H9 (cell line): ENCODE measurements at regions not wholly inside any gene's neighbourhood (a gene's known extent, or its start where the extent isn't known, plus 50 kb on each side); places are given as distances from the start of the nearest gene placed in this dataset.

Source experiments
- DNase-seq: peaks from one replicate; pipeline ENCODE4 v3.0.0-alpha.2; 2017
- H2AFZ ChIP-seq: one replicate; pipeline ENCODE4 v1.6.1; 2013; ENCODE audit warnings: mild to moderate bottlenecking, low read length, control low read depth, moderate library complexity
- H2AK5ac ChIP-seq: 2 replicates; pipeline ENCODE4 v1.6.1; 2013; ENCODE audit warnings: low read length, control low read depth, mixed read lengths; ENCODE audit not compliant: insufficient read length
- H2BK120ac ChIP-seq: one replicate; pipeline ENCODE4 v1.6.1; 2013; ENCODE audit warnings: low read depth, mild to moderate bottlenecking, low read length, control low read depth, inconsistent platforms; ENCODE audit not compliant: poor library complexity, severe bottlenecking
- H2BK12ac ChIP-seq: 2 replicates; pipeline ENCODE4 v1.6.1; 2013; ENCODE audit warnings: low read length, control low read depth, mixed read lengths, low read depth; ENCODE audit not compliant: insufficient read length
- H2BK15ac ChIP-seq: 2 replicates; pipeline ENCODE4 v1.6.1; 2013; ENCODE audit warnings: low read depth, low read length, control low read depth
- H2BK20ac ChIP-seq: one replicate; pipeline ENCODE4 v1.6.1; 2013; ENCODE audit warnings: low read depth, mild to moderate bottlenecking, low read length, control low read depth, inconsistent platforms; ENCODE audit not compliant: poor library complexity, severe bottlenecking
- H2BK5ac ChIP-seq: 2 replicates; pipeline ENCODE4 v1.6.1; 2013; ENCODE audit warnings: low read length, control low read depth, mixed read lengths; ENCODE audit not compliant: insufficient read length
- H3K14ac ChIP-seq: 2 replicates; pipeline ENCODE4 v1.6.1; 2013; ENCODE audit warnings: low read length, control low read depth; ENCODE audit not compliant: insufficient read depth
- H3K18ac ChIP-seq: 2 replicates; pipeline ENCODE4 v1.6.1; 2013; ENCODE audit warnings: low read depth, mild to moderate bottlenecking, mixed read lengths, low read length, control low read depth; ENCODE audit not compliant: insufficient read length
- H3K23ac ChIP-seq: 2 replicates; pipeline ENCODE4 v1.6.1; 2013; ENCODE audit warnings: low read length, control low read depth, mixed read lengths, low read depth; ENCODE audit not compliant: insufficient read length
- H3K23me2 ChIP-seq: 2 replicates; pipeline ENCODE4 v1.6.1; 2013; ENCODE audit warnings: low read depth, mild to moderate bottlenecking, mixed read lengths, low read length, control low read depth; ENCODE audit not compliant: insufficient read length, poor library complexity, severe bottlenecking
- H3K27ac ChIP-seq: 2 replicates; pipeline ENCODE4 v1.5.1; 2013; ENCODE audit warnings: low read length, control low read depth, mixed read lengths, low read depth; ENCODE audit not compliant: insufficient read length
- H3K27me3 ChIP-seq: 2 replicates; pipeline ENCODE4 v1.6.1; 2013; ENCODE audit warnings: low read length, control low read depth, inconsistent platforms; ENCODE audit not compliant: insufficient read depth
- H3K4ac ChIP-seq: 2 replicates; pipeline ENCODE4 v1.6.1; 2013; ENCODE audit warnings: low read depth, mild to moderate bottlenecking, control low read depth, inconsistent platforms, low read length, moderate library complexity
- H3K4me1 ChIP-seq: 2 replicates; pipeline ENCODE4 v1.6.1; 2013; ENCODE audit warnings: low read length, control low read depth, inconsistent platforms; ENCODE audit not compliant: insufficient read depth
- H3K4me2 ChIP-seq: 2 replicates; pipeline ENCODE4 v1.6.1; 2013; ENCODE audit warnings: low read length, control low read depth, mixed read lengths; ENCODE audit not compliant: insufficient read length, insufficient read depth
- H3K56ac ChIP-seq: 2 replicates; pipeline ENCODE4 v1.6.1; 2013; ENCODE audit warnings: low read depth, mild to moderate bottlenecking, mixed read lengths, low read length, control low read depth; ENCODE audit not compliant: insufficient read length
- H3K79me1 ChIP-seq: 2 replicates; pipeline ENCODE4 v1.6.1; 2013; ENCODE audit warnings: low read depth, mild to moderate bottlenecking, moderate library complexity, low read length, control low read depth, inconsistent platforms; ENCODE audit not compliant: insufficient read depth, poor library complexity, severe bottlenecking
- H3K79me2 ChIP-seq: 2 replicates; pipeline ENCODE4 v1.6.1; 2013; ENCODE audit warnings: low read length, control low read depth, inconsistent platforms; ENCODE audit not compliant: insufficient read depth
- H3K9ac ChIP-seq: 2 replicates; pipeline ENCODE4 v1.6.1; 2013; ENCODE audit warnings: low read length, control low read depth, mixed read lengths; ENCODE audit not compliant: insufficient read length; ENCODE audit errors: extremely low read depth
- H3K9me3 ChIP-seq: one replicate; pipeline ENCODE4 v1.6.1; 2013; ENCODE audit warnings: low read depth, low read length, inconsistent platforms; ENCODE audit not compliant: control insufficient read depth
- H3T11ph ChIP-seq: one replicate; pipeline ENCODE4 v1.6.1; 2013; ENCODE audit warnings: mild to moderate bottlenecking, low read length, control low read depth, inconsistent platforms
- H4K20me1 ChIP-seq: one replicate; pipeline ENCODE4 v1.6.1; 2013; ENCODE audit not compliant: control insufficient read depth, insufficient read length, insufficient read depth
- H4K5ac ChIP-seq: 2 replicates; pipeline ENCODE4 v1.6.1; 2013; ENCODE audit warnings: low read depth, mild to moderate bottlenecking, mixed read lengths, low read length, control low read depth; ENCODE audit not compliant: insufficient read length
- H4K8ac ChIP-seq: replicated peaks from 2 replicates; pipeline ENCODE4 v1.6.1; 2013; ENCODE audit warnings: low read length, control low read depth, mixed read lengths, low read depth; ENCODE audit not compliant: insufficient read length
- H4K91ac ChIP-seq: 2 replicates; pipeline ENCODE4 v1.6.1; 2013; ENCODE audit warnings: low read depth, mild to moderate bottlenecking, moderate library complexity, mixed read lengths, low read length, control low read depth; ENCODE audit not compliant: insufficient read length
- H3K27ac Mint-ChIP-seq, 3 experiments: 2 replicates in 2 of 3; 3 replicates in 1 of 3; pipeline ENCODE4 v1.8.0; 2020 to 2021; ENCODE audit warnings: mixed read lengths in 3 of 3, mild to moderate bottlenecking in 1 of 3, moderate library complexity in 1 of 3
- H3K27me3 Mint-ChIP-seq: 2 replicates; pipeline ENCODE4 v1.8.0; 2021; ENCODE audit warnings: low read depth, mild to moderate bottlenecking, moderate library complexity, mixed read lengths
- H3K36me3 Mint-ChIP-seq, 3 experiments: 2 replicates in 2 of 3; 3 replicates in 1 of 3; pipeline ENCODE4 v1.8.0; 2020 to 2021; ENCODE audit warnings: low read depth in 3 of 3, mixed read lengths in 3 of 3; ENCODE audit not compliant: insufficient read depth in 1 of 3
- H3K4me1 Mint-ChIP-seq, 2 experiments: 2 replicates each; pipeline ENCODE4 v1.8.0; 2020; ENCODE audit warnings: mixed read lengths in 2 of 2
- H3K4me3 Mint-ChIP-seq, 2 experiments: 2 replicates in 1 of 2; 3 replicates in 1 of 2; pipeline ENCODE4 v1.8.0; 2020 to 2021; ENCODE audit warnings: mild to moderate bottlenecking in 2 of 2, mixed read lengths in 2 of 2, moderate library complexity in 1 of 2
- H3K9me3 Mint-ChIP-seq, 2 experiments: 2 replicates in 1 of 2; 3 replicates in 1 of 2; pipeline ENCODE4 v1.8.0; 2020; ENCODE audit warnings: mild to moderate bottlenecking in 2 of 2, mixed read lengths in 2 of 2, moderate library complexity in 1 of 2
- WGBS: extraction: QIAGEN DNeasy Blood & Tissue Kit; methylation state at CpG from one replicate; pipeline ENCODE4 v1.1.7; 2013; ENCODE audit warnings: missing lambda C conversion rate, low lambda C conversion rate, mixed read lengths; ENCODE audit not compliant: insufficient read length; ENCODE audit errors: extremely low coverage; 5-methylcytosine and 5-hydroxymethylcytosine counted together
- TF ChIP-seq, protein P1 (sequence below): fragments of 200-600 bp; sonication (generic); conservative IDR thresholded peaks from 3 replicates; pipeline ENCODE4 v1.8.0; 2021; ENCODE audit warnings: antibody characterized with exemption, mild to moderate bottlenecking

DNA sequence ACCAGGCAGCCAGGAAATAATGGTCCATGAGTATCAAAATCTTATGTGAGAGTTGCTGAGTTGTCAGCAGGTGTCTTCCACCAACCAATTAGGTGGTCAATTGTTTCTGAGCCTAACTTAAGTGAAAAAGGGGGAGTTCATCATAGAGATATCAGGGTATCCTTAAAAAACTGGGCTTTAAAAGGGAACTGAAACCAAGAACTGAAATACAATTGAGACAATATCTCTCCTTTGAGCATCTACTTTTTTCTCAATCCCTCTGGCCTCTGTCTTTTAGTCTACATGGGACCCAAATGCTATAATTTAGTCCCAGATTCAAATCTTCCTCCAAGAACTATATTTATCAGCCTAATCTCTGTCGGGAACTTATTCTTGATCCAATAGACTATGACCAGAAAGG is 201.0 kb downstream of the BTG1 start:
- H2BK12ac ChIP-seq: no peak overlapping the region
- Mint-ChIP-seq H3K27me3 (no peaks in the 10 kb centered on the region), H3K36me3 (no peaks in the 10 kb centered on the region), H3K27ac (no peak overlapping the region), H3K4me1 (no peaks in the 10 kb centered on the region), H3K9me3 (no peaks in the 10 kb centered on the region), H3K4me3 (no peak overlapping the region)
- H3K23me2 ChIP-seq: no peaks in the 10 kb centered on the region
- H3K27ac ChIP-seq: no peak overlapping the region
- H3K14ac ChIP-seq: no peak overlapping the region
- no peak overlapping the region for H3K18ac ChIP-seq
- no peak overlapping the region for H3K9ac ChIP-seq
- no peaks in the 10 kb centered on the region for H4K20me1 ChIP-seq
- WGBS: no CpG with 5 or more reads among the region's 1 CpG
- no peak overlapping the region for H3T11ph ChIP-seq
- H4K91ac ChIP-seq: no peak overlapping the region
- H3K79me2 ChIP-seq: no peaks in the 10 kb centered on the region
- H2AFZ ChIP-seq: no peak overlapping the region
- H3K27me3 ChIP-seq: no peaks in the 10 kb centered on the region
- no peak overlapping the region for H2BK120ac ChIP-seq
- H2AK5ac ChIP-seq: no peak overlapping the region
- H2BK15ac ChIP-seq: no peak overlapping the region
- H3K23ac ChIP-seq: no peak overlapping the region
- no peak for DNase-seq
- no peak overlapping the region for H3K56ac ChIP-seq
- H3K4me1 ChIP-seq: no peaks in the 10 kb centered on the region
- no peaks in the 10 kb centered on the region for H3K9me3 ChIP-seq
- H4K5ac ChIP-seq: no peak overlapping the region
- no peak overlapping the region for H2BK5ac ChIP-seq
- no peaks in the 10 kb centered on the region for H3K79me1 ChIP-seq
- no peak overlapping the region for H3K4ac ChIP-seq
- no peak overlapping the region for H4K8ac ChIP-seq
- no peak overlapping the region for H3K4me2 ChIP-seq
- TF ChIP-seq, protein P1, sequence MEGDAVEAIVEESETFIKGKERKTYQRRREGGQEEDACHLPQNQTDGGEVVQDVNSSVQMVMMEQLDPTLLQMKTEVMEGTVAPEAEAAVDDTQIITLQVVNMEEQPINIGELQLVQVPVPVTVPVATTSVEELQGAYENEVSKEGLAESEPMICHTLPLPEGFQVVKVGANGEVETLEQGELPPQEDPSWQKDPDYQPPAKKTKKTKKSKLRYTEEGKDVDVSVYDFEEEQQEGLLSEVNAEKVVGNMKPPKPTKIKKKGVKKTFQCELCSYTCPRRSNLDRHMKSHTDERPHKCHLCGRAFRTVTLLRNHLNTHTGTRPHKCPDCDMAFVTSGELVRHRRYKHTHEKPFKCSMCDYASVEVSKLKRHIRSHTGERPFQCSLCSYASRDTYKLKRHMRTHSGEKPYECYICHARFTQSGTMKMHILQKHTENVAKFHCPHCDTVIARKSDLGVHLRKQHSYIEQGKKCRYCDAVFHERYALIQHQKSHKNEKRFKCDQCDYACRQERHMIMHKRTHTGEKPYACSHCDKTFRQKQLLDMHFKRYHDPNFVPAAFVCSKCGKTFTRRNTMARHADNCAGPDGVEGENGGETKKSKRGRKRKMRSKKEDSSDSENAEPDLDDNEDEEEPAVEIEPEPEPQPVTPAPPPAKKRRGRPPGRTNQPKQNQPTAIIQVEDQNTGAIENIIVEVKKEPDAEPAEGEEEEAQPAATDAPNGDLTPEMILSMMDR: no peak
- no peak overlapping the region for H2BK20ac ChIP-seq
